GM12878 (cell line): ENCODE measurements at regions not wholly inside any gene's neighbourhood (a gene's known extent, or its start where the extent isn't known, plus 50 kb on each side); places are given as distances from the start of the nearest gene placed in this dataset.

Experiments used
- ATAC-seq: fragments of 200-7000 bp; cut with Tn5 transposase; 3 replicates; pipeline ENCODE4 v1.9.1; 2020; ENCODE audit warnings: mild to moderate bottlenecking, moderate library complexity
- BruUV-seq: library from RNA; stranded (reverse); fragments of 400-500 nt; replicated peaks from 2 replicates; lab custom pipeline; 2021; lab: Mats Ljungman, UMichigan
- CTCF ChIA-PET: fragments of 300-600 bp; sonication (Branson Sonifier 250); formaldehyde crosslinking; extraction: SDS; loops from one replicate; lab custom pipeline; 2021; ENCODE audit warnings: inconsistent platforms; lab: Yijun Ruan, JAX
- POLR2A ChIA-PET: fragments of 350-600 bp; formaldehyde crosslinking; extraction: SDS; loops from one replicate; lab custom pipeline; 2021; ENCODE audit warnings: inconsistent platforms; lab: Charles Lee
- RAD21 ChIA-PET: fragments of 300-600 bp; sonication (Branson Sonifier 250); formaldehyde crosslinking; loops from one replicate; lab custom pipeline; 2023; ENCODE audit warnings: antibody characterized with exemption; ENCODE audit not compliant: unreplicated experiment; lab: Charles Lee
- SMC1A ChIA-PET: fragments of 300-600 bp; sonication (Branson Sonifier 250); formaldehyde crosslinking; loops from one replicate; lab custom pipeline; 2023; ENCODE audit not compliant: unreplicated experiment, uncharacterized antibody; lab: Charles Lee
- DNase-seq: peaks from one replicate; pipeline ENCODE4 v3.0.0-alpha.2; 2011; ENCODE audit warnings: low read depth, low spot score
- FAIRE-seq: peaks from 3 replicates; lab custom pipeline; 2011; peaks lifted over from hg19 to GRCh38; lab: Jason Lieb, UNC
- H2AFZ ChIP-seq: 2 replicates; pipeline ENCODE4 v1.6.0; 2011; ENCODE audit warnings: low read depth, low read length, control low read depth; ENCODE audit not compliant: control insufficient read depth
- H3K27ac ChIP-seq: 2 replicates; pipeline ENCODE4 v1.5.1; 2011; ENCODE audit warnings: control low read depth; ENCODE audit not compliant: control insufficient read depth, insufficient read depth
- H3K27me3 ChIP-seq, 2 experiments: replicated peaks in 1 of 2; 2 replicates each; pipeline versions ENCODE4 v1.6.0 to v1.6.1; 2011; ENCODE audit warnings: low read length in 1 of 2; ENCODE audit not compliant: control insufficient read depth in 2 of 2, insufficient read depth in 2 of 2
- H3K36me3 ChIP-seq, 2 experiments: 2 replicates each; pipeline ENCODE4 v1.5.1; 2011; ENCODE audit warnings: low read length in 1 of 2; ENCODE audit not compliant: control insufficient read depth in 2 of 2, insufficient read depth in 2 of 2
- H3K4me1 ChIP-seq: 2 replicates; pipeline ENCODE4 v1.6.1; 2011; ENCODE audit warnings: mild to moderate bottlenecking, low read length, moderate library complexity, mixed read lengths; ENCODE audit not compliant: control insufficient read depth, insufficient read depth
- H3K4me2 ChIP-seq: 2 replicates; pipeline ENCODE4 v1.6.0; 2011; ENCODE audit warnings: control low read depth; ENCODE audit not compliant: control insufficient read depth, insufficient read depth
- H3K4me3 ChIP-seq: fragments of 200-600 bp; sonication (generic); 2 replicates; pipeline ENCODE4 v1.5.1; 2016
- H3K79me2 ChIP-seq: 2 replicates; pipeline ENCODE4 v1.6.0; 2011; ENCODE audit warnings: low read length; ENCODE audit not compliant: control insufficient read depth, insufficient read depth
- H3K9ac ChIP-seq: 2 replicates; pipeline ENCODE4 v1.8.0; 2011; ENCODE audit warnings: low read length, control low read depth, mixed read lengths; ENCODE audit not compliant: control insufficient read depth, insufficient read depth
- H3K9me3 ChIP-seq: replicated peaks from 3 replicates; pipeline ENCODE4 v1.5.1; 2011; ENCODE audit warnings: mild to moderate bottlenecking, low read length; ENCODE audit not compliant: control insufficient read depth, insufficient read depth
- H4K20me1 ChIP-seq: 2 replicates; pipeline ENCODE4 v1.6.0; 2011; ENCODE audit not compliant: control insufficient read depth, insufficient read depth
- BRCA1 ChIP-seq: IDR thresholded peaks from 2 replicates; pipeline ENCODE4 v1.6.1; 2011; ENCODE audit warnings: low read depth, low read length, improper control_type of control experiment
- ESRRA ChIP-seq: IDR thresholded peaks from 2 replicates; pipeline ENCODE4 v1.6.1; 2012; ENCODE audit warnings: mild to moderate bottlenecking, low read length, improper control_type of control experiment
- EZH2 ChIP-seq: IDR thresholded peaks from 2 replicates; pipeline ENCODE4 v1.6.1; 2012; ENCODE audit warnings: low read depth, mild to moderate bottlenecking, control low read depth, inconsistent platforms, low read length, borderline replicate concordance; ENCODE audit not compliant: control insufficient read depth
- NFIC ChIP-seq: IDR thresholded peaks from 2 replicates; pipeline ENCODE4 v1.6.1; 2012; ENCODE audit warnings: low read depth, mild to moderate bottlenecking, inconsistent platforms, low read length, moderate library complexity
- PAX8 ChIP-seq: fragments of 450-650 bp; IDR thresholded peaks from 2 replicates; pipeline ENCODE4 v1.6.1; 2017; ENCODE audit warnings: mild to moderate bottlenecking, moderate library complexity
- SMAD1 ChIP-seq: fragments of 450-650 bp; IDR thresholded peaks from 2 replicates; pipeline ENCODE4 v1.6.1; 2018; ENCODE audit warnings: mild to moderate bottlenecking, low read depth; ENCODE audit not compliant: partially characterized antibody
- TARDBP ChIP-seq: IDR thresholded peaks from 2 replicates; pipeline ENCODE4 v1.6.1; 2016; ENCODE audit warnings: borderline replicate concordance
- WGBS: methylation state at CpG from one replicate; pipeline ENCODE4 v1.1.6; 2016; ENCODE audit warnings: low lambda C conversion rate; ENCODE audit not compliant: insufficient replicate concordance, insufficient coverage; ENCODE audit errors: missing lambda C conversion rate; 5-methylcytosine and 5-hydroxymethylcytosine counted together
- in situ Hi-C: fragments of 300-500 bp; cut with MboI; formaldehyde crosslinking; loops from 9 replicates; pipeline ENCODE4 v1.14.3; 2018; ENCODE audit warnings: mixed read lengths
- intact Hi-C: fragments of 100-400 bp; cut with micrococcal nuclease; formaldehyde crosslinking; loops from one replicate; pipeline ENCODE4 v1.14.2; 2022; ENCODE audit not compliant: unreplicated experiment
- TF ChIP-seq, protein P1 (sequence below): IDR thresholded peaks from 2 replicates; pipeline ENCODE4 v1.6.1; 2011; ENCODE audit warnings: low read depth, low read length, improper control_type of control experiment, borderline replicate concordance
- TF ChIP-seq, protein P2 (sequence below): fragments of 450-650 bp; IDR thresholded peaks from 2 replicates; pipeline ENCODE4 v1.6.1; 2016; ENCODE audit warnings: mild to moderate bottlenecking, moderate library complexity, borderline replicate concordance
- TF ChIP-seq, protein P3 (sequence below): fragments of 450-650 bp; IDR thresholded peaks from 2 replicates; pipeline ENCODE4 v1.6.1; 2017; ENCODE audit warnings: mild to moderate bottlenecking

DNA sequence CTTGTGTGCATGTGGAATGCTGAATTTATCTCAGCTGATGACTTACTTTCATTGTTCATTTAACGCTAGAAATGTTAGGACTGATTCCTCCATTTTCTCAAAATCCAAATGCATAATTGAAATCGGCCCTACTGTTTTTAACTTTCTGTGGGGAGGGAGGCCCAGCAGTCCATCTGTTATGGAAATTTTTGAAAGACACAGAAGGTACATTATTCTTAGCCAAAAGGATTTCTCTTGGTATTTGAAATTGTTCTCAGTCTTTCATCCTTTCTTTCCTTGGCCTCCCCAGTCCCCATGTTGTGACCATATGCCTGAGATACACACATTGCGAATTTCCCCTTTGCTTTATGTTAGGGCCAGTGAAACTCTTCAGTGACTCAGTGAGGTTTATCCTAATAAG is 549.9 kb downstream of the IRX1 start (continued):
- TF ChIP-seq BRCA1: no peak
- no peak for TF ChIP-seq PAX8
- no peak for TF ChIP-seq ESRRA

DNA sequence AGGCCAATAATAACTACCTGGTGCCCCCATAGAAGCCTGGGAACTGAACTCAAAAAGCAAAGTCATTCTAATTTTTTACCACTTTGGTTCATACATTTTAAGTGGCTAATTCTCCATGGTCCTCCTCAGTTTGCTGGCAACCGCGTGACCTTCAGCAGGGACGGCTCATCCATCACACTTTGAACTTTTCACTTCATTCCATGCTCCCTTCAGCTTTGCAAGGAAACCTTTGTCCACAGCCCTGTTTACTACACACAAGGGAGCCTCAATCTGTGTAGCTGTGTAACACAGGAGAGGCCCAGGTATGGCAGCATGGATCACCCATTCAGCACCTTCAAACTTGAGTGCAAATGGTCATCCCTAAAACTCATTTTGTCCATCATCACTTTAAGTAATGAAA is 552.4 kb downstream of the IRX1 start:
- DNase-seq: no peak
- ChIA-PET SMC1A (no interaction called here), POLR2A (no interaction called here), RAD21 (no interaction called here), CTCF (no interaction called here)
- no peak overlapping the region for H3K4me2 ChIP-seq
- intact Hi-C loops (no loop called here), in situ Hi-C loops (no loop called here)
- 79% methylated on average over 3 of the region's 3 CpGs for WGBS
- H3K9ac ChIP-seq: no peak overlapping the region
- H3K9me3 ChIP-seq: no peaks in the 10 kb centered on the region; the same call in 2 of the 3 replicates
- no peak overlapping the region for H3K27ac ChIP-seq
- no peaks in the 10 kb centered on the region for H4K20me1 ChIP-seq
- H3K4me1 ChIP-seq: no peaks in the 10 kb centered on the region
- no peaks in the 10 kb centered on the region for H3K79me2 ChIP-seq
- no peak overlapping the region for H3K4me3 ChIP-seq
- no peaks in the 10 kb centered on the region for H3K27me3 ChIP-seq
- no peak for ATAC-seq
- no TSS peak for BruUV-seq
- no peak for FAIRE-seq
- no peak overlapping the region for H2AFZ ChIP-seq
- no peak for TF ChIP-seq NFIC
- TF ChIP-seq, protein P1, sequence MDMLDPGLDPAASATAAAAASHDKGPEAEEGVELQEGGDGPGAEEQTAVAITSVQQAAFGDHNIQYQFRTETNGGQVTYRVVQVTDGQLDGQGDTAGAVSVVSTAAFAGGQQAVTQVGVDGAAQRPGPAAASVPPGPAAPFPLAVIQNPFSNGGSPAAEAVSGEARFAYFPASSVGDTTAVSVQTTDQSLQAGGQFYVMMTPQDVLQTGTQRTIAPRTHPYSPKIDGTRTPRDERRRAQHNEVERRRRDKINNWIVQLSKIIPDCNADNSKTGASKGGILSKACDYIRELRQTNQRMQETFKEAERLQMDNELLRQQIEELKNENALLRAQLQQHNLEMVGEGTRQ: no peak
- TF ChIP-seq, protein P2, sequence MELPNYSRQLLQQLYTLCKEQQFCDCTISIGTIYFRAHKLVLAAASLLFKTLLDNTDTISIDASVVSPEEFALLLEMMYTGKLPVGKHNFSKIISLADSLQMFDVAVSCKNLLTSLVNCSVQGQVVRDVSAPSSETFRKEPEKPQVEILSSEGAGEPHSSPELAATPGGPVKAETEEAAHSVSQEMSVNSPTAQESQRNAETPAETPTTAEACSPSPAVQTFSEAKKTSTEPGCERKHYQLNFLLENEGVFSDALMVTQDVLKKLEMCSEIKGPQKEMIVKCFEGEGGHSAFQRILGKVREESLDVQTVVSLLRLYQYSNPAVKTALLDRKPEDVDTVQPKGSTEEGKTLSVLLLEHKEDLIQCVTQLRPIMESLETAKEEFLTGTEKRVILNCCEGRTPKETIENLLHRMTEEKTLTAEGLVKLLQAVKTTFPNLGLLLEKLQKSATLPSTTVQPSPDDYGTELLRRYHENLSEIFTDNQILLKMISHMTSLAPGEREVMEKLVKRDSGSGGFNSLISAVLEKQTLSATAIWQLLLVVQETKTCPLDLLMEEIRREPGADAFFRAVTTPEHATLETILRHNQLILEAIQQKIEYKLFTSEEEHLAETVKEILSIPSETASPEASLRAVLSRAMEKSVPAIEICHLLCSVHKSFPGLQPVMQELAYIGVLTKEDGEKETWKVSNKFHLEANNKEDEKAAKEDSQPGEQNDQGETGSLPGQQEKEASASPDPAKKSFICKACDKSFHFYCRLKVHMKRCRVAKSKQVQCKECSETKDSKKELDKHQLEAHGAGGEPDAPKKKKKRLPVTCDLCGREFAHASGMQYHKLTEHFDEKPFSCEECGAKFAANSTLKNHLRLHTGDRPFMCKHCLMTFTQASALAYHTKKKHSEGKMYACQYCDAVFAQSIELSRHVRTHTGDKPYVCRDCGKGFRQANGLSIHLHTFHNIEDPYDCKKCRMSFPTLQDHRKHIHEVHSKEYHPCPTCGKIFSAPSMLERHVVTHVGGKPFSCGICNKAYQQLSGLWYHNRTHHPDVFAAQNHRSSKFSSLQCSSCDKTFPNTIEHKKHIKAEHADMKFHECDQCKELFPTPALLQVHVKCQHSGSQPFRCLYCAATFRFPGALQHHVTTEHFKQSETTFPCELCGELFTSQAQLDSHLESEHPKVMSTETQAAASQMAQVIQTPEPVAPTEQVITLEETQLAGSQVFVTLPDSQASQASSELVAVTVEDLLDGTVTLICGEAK: no peak
- TF ChIP-seq, protein P3, sequence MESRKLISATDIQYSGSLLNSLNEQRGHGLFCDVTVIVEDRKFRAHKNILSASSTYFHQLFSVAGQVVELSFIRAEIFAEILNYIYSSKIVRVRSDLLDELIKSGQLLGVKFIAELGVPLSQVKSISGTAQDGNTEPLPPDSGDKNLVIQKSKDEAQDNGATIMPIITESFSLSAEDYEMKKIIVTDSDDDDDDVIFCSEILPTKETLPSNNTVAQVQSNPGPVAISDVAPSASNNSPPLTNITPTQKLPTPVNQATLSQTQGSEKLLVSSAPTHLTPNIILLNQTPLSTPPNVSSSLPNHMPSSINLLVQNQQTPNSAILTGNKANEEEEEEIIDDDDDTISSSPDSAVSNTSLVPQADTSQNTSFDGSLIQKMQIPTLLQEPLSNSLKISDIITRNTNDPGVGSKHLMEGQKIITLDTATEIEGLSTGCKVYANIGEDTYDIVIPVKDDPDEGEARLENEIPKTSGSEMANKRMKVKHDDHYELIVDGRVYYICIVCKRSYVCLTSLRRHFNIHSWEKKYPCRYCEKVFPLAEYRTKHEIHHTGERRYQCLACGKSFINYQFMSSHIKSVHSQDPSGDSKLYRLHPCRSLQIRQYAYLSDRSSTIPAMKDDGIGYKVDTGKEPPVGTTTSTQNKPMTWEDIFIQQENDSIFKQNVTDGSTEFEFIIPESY: no peak
- TF ChIP-seq TARDBP: no peak
- no peak for TF ChIP-seq EZH2
- no peak for TF ChIP-seq SMAD1
- TF ChIP-seq, all 136 proteins: peak for 0
- no peaks in the 10 kb centered on the region for H3K36me3 ChIP-seq
